ENCODE measurements at regions not wholly inside any gene's neighbourhood (a gene's known extent, or its start where the extent isn't known, plus 50 kb on each side); places are given as distances from the start of the nearest gene placed in this dataset.

DNA sequence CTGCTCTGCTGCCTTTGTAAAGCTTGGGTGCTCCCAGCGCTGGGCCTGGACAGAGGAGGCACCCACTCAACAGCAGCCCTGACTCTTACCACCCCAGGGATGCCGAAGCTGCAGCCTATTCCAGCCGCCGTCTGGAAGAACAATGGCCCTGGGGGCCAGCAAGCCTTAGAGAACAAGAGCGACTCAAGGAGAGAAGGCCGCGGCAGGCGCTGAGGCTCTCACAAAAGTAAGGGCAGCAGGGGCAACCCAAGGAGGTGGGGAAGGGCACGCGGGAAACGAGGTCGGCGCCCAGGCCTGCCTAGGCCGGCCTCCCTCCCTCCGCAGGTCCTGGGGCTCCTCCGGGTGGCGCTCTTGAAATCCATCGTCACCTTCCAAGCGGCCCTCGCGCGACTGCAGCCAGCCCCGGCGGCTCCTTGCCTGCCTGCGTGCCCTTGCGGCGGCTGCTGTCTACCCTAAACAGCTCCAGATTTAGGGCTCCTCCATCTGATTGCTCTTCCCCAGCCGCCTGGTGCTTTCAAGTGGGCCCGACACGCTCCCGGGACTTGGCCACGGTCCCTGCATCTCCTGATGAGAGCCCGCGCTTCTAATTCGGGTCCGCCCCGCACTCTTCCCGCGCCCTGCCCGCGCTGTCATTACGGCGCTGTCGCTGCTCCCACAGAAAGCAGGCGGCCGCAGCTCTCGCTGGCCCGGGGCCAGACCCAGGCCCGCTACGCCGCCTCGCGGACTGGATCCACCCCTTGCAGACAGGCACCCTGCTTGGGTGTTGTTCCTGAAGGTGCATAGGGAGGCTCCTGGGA lies 213.3 kb downstream of the SEMA6A start:
- DNase-seq: no peak

DNA sequence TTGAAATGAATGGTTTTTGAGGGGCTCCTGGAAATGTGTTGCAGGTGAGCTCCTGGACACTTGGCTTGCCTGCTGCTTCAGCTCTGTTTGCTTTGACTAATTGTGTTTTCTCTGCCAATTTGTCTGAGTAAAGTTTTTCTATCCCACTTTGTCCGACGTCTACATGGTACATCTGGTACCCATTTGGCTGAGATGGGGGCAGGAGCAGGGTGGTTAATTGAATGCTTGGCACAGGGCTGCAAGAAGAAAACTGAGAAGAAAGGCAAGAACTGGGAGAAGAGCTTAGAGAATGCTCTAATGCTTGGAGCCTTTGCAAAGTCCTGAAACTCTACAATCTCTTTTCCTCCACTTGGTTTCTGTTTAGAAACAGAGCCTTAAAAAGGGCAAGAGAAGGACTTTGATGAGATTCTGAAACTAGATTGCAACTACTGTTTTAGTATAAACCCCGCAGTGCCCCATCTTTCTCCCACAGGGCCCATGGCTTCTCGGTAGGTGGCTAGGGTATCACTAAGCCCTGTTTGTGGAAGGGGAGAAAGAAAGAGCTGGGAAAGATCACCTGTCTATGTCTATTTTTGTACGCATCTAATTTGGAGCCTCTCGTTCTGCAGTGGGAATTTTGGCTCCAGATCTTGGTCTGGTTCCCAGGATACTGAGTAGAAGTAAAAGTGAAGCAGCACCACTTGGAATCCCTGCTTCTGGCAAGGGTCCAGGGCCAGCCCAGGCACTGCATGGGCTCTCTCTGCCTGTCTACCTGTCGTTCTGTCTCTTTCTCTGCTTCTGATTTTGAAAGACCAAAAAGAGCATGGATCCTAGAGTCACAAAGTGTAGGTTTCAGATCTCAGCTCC lies 214.4 kb downstream of the SEMA6A start:
- DNase-seq: no peak

DNA sequence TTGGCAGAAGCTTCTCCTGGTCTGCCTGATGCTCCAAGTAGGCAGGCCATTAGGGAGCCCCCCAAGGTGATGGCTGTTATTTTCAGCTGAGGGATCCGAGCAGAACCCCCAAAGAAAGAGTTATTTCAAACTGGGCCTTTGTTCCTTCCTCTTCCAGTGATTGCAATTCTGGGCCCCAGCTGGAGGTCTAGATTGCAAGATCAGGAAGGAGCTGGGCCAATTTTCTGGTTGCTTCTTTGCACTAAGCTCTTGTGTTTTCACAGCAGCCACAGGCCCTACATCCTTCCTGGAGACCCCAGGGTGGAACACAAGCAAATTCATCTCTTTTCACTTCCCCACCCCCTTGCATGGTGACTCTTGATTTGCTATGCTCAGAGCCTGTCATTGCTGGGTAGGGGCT lies 215.0 kb downstream of the SEMA6A start:
- DNase-seq: no peak

DNA sequence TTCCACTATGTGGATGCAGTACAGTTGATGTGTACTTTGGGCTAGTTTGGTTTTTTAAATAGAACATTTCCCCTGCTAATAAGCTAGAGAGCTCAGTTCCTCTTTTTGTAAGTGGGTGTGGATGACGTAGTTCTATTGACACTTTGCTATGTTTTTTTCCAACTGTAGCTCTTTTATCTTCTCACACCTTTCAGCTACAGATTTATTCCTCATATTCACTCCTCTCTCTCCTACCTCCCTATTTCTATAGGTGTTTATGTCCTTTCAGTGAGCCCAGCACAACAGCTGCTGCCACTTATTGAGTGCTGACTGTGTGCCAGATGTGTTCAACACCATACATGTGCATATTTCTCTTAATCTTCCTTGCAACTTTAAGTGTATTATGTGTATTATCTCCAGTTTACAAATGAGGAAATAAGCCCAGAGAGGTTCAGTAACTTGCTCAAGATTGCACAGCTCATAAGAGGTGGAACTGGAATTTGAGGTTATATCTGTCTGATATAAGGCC lies 215.7 kb downstream of the SEMA6A start:
- DNase-seq: no peak

DNA sequence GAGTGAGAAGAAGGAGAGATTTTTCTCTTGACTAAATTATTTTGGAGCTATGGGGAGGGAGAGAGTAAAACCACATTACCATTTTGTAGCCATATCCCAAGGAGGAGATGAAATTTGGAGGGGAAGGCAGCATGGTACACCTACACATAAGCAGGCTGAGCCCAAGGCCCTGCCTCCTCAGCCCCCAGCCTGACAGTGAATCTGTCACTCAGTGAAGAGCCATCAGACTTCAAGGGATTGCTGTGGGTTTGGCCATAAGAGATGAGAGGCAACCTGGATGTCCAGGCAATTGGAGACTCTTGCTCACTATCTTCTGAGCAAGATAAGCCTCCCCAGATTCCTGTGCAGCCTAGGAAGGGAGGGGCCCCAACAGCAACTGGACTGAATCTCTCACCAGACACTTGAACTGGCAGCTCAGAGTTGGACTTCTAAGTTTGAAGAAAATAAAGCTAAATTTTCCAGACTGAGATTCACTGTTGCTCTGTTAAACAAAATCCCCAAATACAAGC lies 216.6 kb downstream of the SEMA6A start:
- no peak for DNase-seq

DNA sequence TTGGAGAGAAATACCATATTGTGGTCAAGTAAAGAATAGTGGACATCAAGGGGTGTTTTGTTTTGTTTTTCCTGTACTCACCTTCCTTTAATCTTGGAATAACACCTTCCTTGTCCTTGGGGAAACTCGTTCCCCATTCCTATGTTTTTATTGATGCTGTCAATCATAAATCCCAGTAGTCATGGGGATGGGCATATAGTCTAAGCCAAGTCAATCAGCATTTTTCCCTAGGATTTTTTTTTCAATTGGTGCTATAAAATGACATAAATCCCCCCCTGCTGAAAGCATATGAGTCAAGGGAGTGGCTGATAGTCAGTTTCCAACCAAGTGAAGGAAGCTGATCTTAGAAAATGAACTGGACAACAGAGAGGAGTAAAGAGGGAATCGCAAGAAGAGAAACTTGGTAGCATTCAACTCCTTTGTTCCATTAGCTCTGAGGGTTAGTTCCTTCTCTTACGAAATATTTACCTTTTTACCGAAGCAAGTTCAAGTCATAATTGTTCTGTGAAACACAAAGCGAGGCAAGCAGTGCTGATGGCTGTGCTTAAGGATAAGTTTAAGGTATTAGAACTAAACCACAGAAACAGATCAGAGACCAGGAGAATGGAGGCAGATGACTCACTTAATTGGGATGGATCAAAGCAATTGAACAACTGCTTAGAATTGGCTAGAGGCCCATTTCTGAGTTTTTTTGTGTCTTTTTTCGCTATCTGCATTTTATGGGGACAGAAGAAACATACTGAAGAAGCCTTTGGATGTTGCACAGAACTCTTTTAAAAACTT lies 218.6 kb downstream of the SEMA6A start:
- no peak for DNase-seq

DNA sequence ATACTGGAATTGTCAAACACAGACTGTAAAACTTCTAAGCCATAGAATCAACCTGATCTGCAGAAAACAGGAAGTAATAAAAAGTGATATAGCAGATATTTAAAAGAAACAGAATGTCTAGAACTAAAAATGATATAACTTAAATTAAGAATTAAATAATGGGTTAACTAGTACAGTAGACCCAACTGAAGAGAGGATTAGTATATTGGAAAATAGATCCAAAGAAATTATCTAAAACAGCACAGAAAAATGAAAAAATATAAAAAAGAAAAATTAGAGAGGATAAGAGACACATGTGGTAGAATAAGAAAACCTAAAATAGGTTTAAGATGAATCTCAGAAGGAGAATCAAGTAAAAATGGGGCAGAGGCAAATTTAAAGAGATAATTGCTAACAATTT lies 219.9 kb downstream of the SEMA6A start:
- DNase-seq: no peak

DNA sequence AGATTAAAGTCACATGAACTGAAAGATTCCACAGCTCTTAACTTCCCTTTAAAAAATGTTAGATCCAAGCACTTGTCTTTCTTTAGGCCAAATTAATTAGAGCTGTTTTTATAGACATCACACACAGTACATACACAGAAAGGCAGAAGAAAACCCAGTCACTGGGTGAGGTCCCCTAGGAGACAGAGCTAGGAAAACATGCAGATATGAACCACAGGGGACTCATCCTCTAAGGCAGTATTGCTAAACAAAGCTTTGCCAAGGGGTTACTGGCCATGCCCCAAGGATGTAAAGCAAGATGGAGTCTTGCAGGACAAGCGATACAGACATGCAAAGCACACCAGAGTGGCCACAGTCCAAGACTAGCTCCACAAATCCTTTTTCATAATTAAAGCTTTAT lies 227.0 kb downstream of the SEMA6A start:
- DNase-seq: no peak

DNA sequence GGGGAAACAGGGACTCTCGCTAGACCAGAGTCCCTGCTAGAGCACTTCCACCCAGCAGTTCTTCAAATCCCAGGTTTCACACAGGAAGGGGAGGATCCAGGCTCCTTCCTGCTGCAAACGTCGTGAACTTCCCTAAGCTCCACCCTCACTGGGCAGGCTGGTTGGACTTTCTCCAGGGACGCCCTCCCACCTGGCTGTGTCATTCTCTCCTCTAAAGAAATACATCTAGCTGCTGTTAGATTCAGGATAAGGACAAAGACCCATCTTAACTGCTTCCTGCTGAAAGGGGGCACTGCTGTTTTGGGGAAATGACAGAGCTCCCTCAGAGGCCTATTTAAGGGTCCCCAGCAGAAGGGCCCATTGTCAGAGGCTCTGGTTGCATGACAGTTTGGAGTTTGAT lies 230.7 kb downstream of the SEMA6A start:
- no peak for DNase-seq

All from T1000 (cell line).